Fibroblast of upper back skin (primary cell): ENCODE measurements at regions not wholly inside any gene's neighbourhood (a gene's known extent, or its start where the extent isn't known, plus 50 kb on each side); places are given as distances from the start of the nearest gene placed in this dataset.

Experiments
- DNase-seq: peaks from one replicate; pipeline ENCODE4 v3.0.0-alpha.2; 2013

- DNase-seq: no peak
Measured at GRCh38 chr6:99137314-99137713, 189.6 kb upstream of the FBXL4 start.

DNA sequence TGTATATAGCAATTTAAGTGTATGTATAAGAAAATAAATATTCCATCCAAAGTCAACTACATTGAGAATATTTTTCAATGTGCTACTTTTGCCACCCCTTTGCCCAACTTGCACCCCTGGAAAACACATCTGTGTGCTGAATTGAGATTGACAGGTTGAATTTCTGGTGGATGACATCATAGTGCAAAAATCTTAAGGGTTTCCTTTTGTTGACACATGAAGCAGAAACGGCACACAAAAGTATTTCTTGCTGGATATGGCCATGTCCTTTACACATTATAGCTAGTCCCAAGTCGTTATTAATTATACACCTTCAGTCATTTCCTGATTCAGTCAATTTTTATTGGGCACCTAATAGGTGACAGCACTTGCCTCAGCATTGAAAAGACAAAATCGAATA lies 188.7 kb upstream of the FBXL4 start:
- DNase-seq: no peak

DNA sequence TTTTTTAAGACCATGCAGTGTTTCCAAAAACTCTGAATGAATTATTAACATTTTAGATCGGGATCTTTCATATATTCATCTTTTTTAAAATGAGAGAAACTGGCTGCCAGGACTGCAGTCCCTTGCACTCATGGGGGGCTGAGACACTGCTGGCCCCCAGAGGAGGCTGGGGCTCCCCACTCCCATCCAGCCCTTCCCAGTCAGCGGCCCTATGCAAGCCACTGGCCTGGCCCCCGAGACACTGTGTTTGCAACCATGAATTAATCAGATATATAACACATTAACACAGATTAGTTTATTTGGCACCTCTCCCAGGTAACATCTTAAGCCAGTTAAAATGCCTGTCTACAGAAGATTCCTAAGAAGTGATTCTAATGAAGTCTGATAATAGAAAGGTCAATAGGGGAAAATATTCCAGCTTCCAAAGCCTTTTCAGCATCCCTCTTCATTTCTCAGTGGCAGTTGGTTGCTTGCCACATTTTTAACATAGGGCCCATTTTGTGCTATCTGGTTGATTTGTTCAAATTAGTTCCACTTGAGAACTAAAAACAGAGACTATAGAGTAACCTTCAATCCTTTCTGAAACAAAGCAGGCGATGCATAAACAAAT lies 184.4 kb upstream of the FBXL4 start:
- DNase-seq: peak; percentile 1

GRCh38 chr6:99130897-99131873 lies 183.4 kb upstream of the FBXL4 start:
- DNase-seq: no peak

DNA sequence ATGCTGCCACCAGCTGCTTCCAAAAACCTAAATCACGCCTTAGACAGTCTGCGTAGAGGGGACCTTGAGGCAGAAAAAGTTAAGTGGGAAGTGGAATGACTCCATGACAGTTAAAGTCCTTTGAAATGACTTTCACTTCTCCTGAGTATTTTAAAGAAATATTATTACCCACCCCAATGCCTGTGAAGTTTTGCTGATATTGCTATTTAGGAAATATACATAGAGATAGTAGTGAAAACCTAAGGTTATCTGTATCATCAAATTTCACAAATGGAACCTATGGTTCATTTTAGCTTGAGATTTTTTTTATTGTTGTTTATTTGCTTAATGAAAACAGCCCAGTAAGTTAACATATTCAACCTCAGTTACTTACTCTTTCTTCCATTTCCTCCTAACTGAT lies 182.1 kb upstream of the FBXL4 start:
- DNase-seq: no peak

DNA sequence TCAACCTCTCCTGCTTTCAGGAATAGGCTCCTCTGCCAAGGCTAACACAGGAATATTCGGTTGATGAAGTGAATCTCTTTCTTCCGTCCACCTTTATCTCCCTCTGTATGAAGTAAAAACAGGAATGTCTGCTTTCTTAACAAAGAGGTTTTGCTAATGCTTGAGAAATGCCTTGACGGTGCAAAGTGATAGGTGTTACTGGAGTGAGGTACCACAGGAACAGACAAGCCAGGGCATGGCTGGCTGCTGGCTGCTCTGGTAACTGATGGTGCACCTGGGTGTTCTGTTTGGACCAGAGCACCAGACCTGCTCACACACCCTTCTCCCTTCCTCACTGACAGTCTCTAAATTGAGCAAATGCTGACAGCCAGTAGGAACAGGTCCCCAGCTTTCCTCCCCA lies 174.0 kb upstream of the FBXL4 start:
- no peak for DNase-seq

DNA sequence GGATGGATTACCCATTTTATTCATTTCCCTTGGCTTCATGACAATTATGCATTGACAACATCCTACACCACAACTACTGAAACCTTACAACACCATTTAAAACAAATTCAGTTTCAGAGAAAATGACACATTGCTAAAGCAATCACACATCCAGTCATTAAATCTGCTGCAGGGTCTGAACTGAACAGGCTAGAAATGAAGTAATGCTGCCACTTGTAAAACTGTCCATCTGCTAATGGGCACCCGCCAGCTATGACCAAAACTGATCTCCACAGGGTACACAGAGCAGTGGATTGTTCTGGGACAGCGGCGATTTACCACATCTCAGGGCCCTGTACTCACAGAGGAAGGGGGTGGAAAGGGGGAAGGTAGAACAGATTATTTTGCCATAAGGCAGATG lies 172.9 kb upstream of the FBXL4 start:
- DNase-seq: no peak

DNA sequence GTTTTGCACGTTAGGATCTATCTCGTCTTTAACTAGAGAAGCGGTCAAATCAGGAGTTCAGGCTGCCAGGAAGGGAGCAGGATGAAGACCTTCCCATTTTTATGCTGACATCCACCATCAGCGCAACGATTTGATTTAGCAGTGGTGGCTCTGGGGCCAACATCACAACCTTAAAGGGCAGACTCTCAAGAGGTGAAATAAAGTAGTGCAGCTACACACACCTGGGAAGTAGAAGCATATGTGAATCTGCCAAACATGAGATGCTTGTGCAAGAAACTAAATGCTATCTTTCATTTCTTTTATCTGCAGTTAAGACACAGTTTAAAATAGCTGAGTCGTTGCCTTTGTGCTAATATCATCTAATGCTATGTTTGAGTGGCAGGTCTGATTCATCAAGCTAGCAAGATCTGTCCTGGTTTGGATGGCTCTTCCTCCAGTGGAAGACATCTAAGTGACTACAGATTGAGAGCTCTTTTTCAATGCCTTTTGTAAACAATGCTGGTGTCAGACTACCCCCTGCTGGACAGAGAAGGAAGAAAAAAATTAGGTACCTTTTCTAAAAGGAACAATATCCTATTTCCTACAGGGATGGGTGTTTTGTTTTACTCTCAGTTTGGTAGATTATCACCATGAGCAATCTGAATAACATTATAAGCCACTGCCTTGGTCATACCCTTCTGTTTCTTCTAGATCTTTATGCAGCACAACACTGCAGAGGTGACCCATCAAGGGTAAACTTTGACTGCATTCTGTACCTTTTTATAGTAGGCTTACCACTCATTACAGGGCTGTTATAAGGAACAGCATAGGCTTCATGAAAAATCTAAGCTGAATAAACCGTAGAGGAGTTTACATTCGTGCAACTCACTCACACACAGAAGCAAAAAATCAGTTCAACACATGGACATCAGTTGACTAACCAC lies 171.6 kb upstream of the FBXL4 start:
- DNase-seq: peak; percentile 60

DNA sequence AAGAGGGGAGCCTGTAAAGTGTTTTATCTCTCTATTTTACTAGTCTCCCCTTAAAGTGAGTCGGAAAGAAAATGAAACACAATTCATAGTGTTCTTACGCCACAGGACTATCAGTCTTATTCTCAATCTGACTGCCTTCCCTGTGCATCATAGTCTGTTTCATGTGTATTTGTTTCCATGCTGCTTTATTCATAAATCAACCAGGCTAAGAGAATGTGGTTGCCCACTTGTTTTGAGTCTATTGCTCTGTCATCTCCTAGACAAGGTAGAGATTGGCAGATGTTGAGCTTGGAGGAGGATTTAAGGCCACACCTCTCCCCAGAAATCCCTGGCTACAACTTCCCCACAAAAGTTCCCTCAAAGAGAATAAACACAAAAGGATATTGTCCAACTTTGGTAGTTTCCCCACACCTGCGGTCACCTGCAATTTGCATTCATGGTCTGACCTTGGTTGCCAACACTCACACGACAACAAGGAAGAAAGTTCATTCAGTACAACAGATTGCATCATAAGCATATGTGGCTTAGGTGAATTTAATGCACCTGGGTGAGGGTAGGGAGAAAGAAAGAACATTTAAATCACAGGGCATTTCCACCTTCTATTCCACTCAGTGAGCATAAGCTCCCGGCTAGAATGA lies 167.1 kb upstream of the FBXL4 start:
- no peak for DNase-seq

- no peak for DNase-seq
Measured at GRCh38 chr6:99111590-99111989, 163.8 kb upstream of the FBXL4 start.

DNA sequence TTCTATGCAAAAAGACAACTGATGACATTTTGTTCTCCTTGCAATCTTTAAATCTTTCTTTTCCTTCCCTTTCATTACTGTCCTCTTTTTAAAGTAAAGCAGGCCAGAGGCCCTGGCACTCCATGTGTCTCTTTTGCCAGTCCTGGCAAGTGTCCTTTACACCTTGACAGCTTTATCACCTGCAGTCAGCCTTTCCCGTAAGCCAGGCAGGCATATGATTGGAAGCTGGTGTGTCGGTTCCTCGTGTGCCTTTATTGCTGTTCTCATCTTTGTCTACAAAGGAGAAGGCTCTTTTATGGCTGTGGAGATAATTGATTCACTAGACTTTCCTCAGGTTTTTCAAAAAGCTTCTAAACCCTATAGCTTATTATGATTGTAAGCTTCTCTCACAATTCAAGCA lies 162.3 kb upstream of the FBXL4 start:
- DNase-seq: no peak

DNA sequence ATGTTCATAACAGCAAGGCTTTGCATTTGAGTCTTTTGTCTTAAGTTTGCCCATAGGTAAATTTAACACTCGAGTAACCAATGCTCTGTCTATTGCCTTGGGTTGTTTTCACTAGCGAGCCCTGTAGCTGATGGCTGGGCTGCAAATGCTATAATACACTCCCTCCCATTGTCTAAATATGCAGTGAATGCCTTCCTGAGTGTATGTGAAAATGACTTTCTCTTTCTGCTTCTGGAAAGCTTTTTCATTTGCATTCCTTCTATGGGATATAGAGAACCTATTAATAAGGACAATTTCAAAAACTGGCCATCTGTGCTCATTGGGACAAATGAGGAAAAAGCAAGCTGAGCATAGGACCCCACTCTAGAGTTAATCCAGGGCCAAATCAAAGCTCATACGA lies 156.5 kb upstream of the FBXL4 start:
- no peak for DNase-seq

GRCh38 chr6:99099243-99099642 lies 151.5 kb upstream of the FBXL4 start:
- DNase-seq: no peak

DNA sequence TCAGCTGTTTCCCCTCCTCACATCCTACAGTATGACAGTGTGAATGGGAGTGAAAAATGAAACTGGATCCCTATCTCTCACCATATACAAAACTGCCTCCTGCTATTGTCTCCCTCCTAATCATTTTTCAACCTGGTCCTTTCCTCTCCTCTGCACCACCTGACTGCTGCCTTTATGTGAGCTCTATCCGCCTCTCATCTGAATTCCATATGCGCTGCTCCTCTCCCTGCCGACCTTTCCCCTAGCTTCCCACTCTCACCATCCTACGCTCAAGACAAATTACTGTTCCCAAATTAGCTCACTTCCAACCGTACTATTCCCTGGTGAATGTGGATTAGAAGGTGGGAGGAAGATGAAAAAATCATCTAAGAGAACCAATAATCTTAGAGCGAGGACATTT lies 148.4 kb upstream of the FBXL4 start:
- no peak for DNase-seq

- DNase-seq: no peak
Measured at GRCh38 chr6:99093456-99094190, 145.9 kb upstream of the FBXL4 start.

- DNase-seq: no peak
Measured at GRCh38 chr6:99092461-99092860, 144.7 kb upstream of the FBXL4 start.

GRCh38 chr6:99091985-99092384 lies 144.2 kb upstream of the FBXL4 start:
- DNase-seq: no peak

GRCh38 chr6:99080191-99080590 lies 132.4 kb upstream of the FBXL4 start:
- no peak for DNase-seq

DNA sequence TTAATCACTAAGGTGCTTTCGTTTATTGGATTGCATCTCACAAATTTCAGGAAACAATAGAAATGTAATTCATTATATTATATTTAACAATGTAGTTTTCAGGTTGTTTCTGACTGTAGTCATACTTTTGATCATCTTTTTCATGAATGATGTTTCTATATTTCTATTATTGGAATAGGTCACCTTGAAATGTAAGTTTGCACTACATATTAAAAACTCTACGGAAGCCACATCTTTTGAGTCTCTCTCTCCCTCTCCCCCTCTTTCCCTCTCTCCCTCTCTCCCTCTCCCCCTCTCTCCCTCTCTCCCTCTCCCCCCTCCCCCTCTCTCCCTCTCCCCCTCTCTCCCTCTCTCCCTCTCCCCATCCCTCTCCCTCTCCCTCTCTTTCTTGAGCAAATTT lies 131.3 kb upstream of the FBXL4 start:
- DNase-seq: no peak

GRCh38 chr6:99073223-99073622 lies 125.5 kb upstream of the FBXL4 start:
- no peak for DNase-seq

DNA sequence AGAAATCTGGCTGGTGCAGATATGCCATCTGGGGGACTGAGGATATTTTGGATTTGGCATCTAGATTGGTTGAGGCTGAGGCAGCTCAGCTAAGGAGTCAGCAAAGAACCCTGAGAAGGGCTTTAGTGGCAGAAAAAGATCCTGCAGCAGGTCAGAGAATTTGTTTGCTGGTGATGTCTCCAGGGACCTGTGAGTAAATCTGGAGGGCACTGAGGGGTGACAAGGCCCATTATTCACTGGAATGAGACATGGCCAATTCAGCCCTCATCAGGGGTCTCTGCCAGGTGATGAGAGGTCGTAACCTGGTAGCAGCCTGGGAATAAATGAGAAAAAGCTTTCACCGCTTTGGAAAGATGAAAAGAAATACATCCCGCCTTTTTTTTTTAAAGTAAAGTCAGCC lies 118.3 kb upstream of the FBXL4 start:
- DNase-seq: no peak

- DNase-seq: no peak
Measured at GRCh38 chr6:99064834-99065233, 117.1 kb upstream of the FBXL4 start.
